IMR-90 (cell line): ENCODE measurements at regions not wholly inside any gene's neighbourhood (a gene's known extent, or its start where the extent isn't known, plus 50 kb on each side); places are given as distances from the start of the nearest gene placed in this dataset.

ENCODE experiments used
- ATAC-seq: fragments of 200-7000 bp; cut with Tn5 transposase; 2 replicates; pipeline ENCODE4 v1.9.1; 2020; ENCODE audit warnings: low read depth, mild to moderate bottlenecking, moderate library complexity
- BruUV-seq: library from RNA; stranded (reverse); fragments of 400-500 nt; replicated peaks from 2 replicates; lab custom pipeline; 2021; lab: Mats Ljungman, UMichigan
- CTCF ChIA-PET: fragments of 300-600 bp; formaldehyde crosslinking; extraction: SDS; loops from one replicate; lab custom pipeline; 2021; ENCODE audit warnings: antibody characterized with exemption; lab: Yijun Ruan, JAX
- POLR2A ChIA-PET: fragments of 300-600 bp; sonication (Branson Sonifier 250); formaldehyde crosslinking; loops from one replicate; lab custom pipeline; 2022; ENCODE audit warnings: antibody characterized with exemption; ENCODE audit not compliant: unreplicated experiment; lab: Charles Lee
- DNase-seq: peaks from one replicate; pipeline ENCODE4 v3.0.0; 2013
- H2AFZ ChIP-seq: replicated peaks from 2 replicates; pipeline ENCODE3; 2013; ENCODE audit warnings: low read length, mild to moderate bottlenecking; ENCODE audit not compliant: poor library complexity
- H2AK5ac ChIP-seq: 2 replicates; pipeline ENCODE4 v1.6.1; 2013; ENCODE audit warnings: low read depth, low read length, inconsistent platforms
- H2AK9ac ChIP-seq: replicated peaks from 2 replicates; pipeline ENCODE3; 2013; ENCODE audit warnings: mild to moderate bottlenecking, low read depth, low read length, moderate library complexity; ENCODE audit not compliant: poor library complexity
- H2BK120ac ChIP-seq: 2 replicates; pipeline ENCODE4 v1.6.1; 2013; ENCODE audit warnings: low read depth, low read length, inconsistent platforms
- H2BK15ac ChIP-seq: 3 replicates; pipeline ENCODE4 v1.6.1; 2013; ENCODE audit warnings: low read depth, low read length, inconsistent platforms
- H2BK20ac ChIP-seq: 2 replicates; pipeline ENCODE4 v1.6.1; 2013; ENCODE audit warnings: low read depth, mild to moderate bottlenecking, inconsistent platforms, low read length, moderate library complexity
- H2BK5ac ChIP-seq: 2 replicates; pipeline ENCODE4 v1.6.1; 2013; ENCODE audit warnings: mild to moderate bottlenecking, low read depth, low read length, inconsistent platforms; ENCODE audit not compliant: poor library complexity, severe bottlenecking
- H3K14ac ChIP-seq: replicated peaks from 2 replicates; pipeline ENCODE4 v1.6.1; 2013; ENCODE audit warnings: low read depth, low read length, inconsistent platforms
- H3K18ac ChIP-seq: 2 replicates; pipeline ENCODE4 v1.6.1; 2013; ENCODE audit warnings: low read depth, low read length, control low read depth
- H3K23ac ChIP-seq: 2 replicates; pipeline ENCODE4 v1.6.1; 2013; ENCODE audit warnings: low read depth, low read length, inconsistent platforms
- H3K27ac ChIP-seq: 2 replicates; pipeline ENCODE4 v1.5.1; 2013; ENCODE audit warnings: mild to moderate bottlenecking, control low read depth, low read length; ENCODE audit not compliant: insufficient read depth
- H3K27me3 ChIP-seq: 2 replicates; pipeline ENCODE4 v1.6.1; 2013; ENCODE audit warnings: low read length; ENCODE audit not compliant: control insufficient read depth, insufficient read depth
- H3K36me3 ChIP-seq: 2 replicates; pipeline ENCODE4 v1.6.1; 2013; ENCODE audit warnings: low read length, mixed read lengths; ENCODE audit not compliant: control insufficient read depth, insufficient read depth
- H3K4ac ChIP-seq: 2 replicates; pipeline ENCODE4 v1.6.1; 2013; ENCODE audit warnings: low read depth, low read length, inconsistent platforms
- H3K4me1 ChIP-seq: 2 replicates; pipeline ENCODE4 v1.6.1; 2013; ENCODE audit warnings: low read length, mixed read lengths; ENCODE audit not compliant: control insufficient read depth, insufficient read depth
- H3K4me2 ChIP-seq: 2 replicates; pipeline ENCODE4 v1.6.1; 2013; ENCODE audit warnings: low read depth, mild to moderate bottlenecking, control low read depth, low read length, moderate library complexity
- H3K4me3 ChIP-seq: 2 replicates; pipeline ENCODE4 v1.5.1; 2013; ENCODE audit warnings: low read depth, mild to moderate bottlenecking, control low read depth, low read length, moderate library complexity; ENCODE audit not compliant: insufficient read depth
- H3K56ac ChIP-seq: 2 replicates; pipeline ENCODE4 v1.6.1; 2013; ENCODE audit warnings: low read length, inconsistent platforms; ENCODE audit not compliant: insufficient read depth; ENCODE audit errors: extremely low read depth
- H3K79me1 ChIP-seq, 2 experiments: 2 replicates each; pipeline ENCODE4 v1.6.1; 2013; ENCODE audit warnings: low read length in 2 of 2, inconsistent platforms in 1 of 2, low read depth in 1 of 2
- H3K9ac ChIP-seq: 2 replicates; pipeline ENCODE4 v1.6.1; 2013; ENCODE audit warnings: low read depth, low read length, control low read depth
- H3K9me1 ChIP-seq: 2 replicates; pipeline ENCODE4 v1.6.1; 2013; ENCODE audit warnings: low read length, inconsistent platforms; ENCODE audit not compliant: insufficient read depth
- H3K9me3 ChIP-seq: 2 replicates; pipeline ENCODE4 v1.6.1; 2013; ENCODE audit warnings: low read length; ENCODE audit not compliant: control insufficient read depth, insufficient read depth
- H4K20me1 ChIP-seq: 2 replicates; pipeline ENCODE4 v1.6.1; 2013; ENCODE audit warnings: low read length, inconsistent platforms; ENCODE audit not compliant: insufficient read depth
- H4K5ac ChIP-seq: 2 replicates; pipeline ENCODE4 v1.6.1; 2013; ENCODE audit warnings: mild to moderate bottlenecking, low read depth, low read length, control low read depth
- H4K8ac ChIP-seq, 2 experiments: 2 replicates each; pipeline ENCODE4 v1.6.1; 2013; ENCODE audit warnings: low read depth in 2 of 2, low read length in 2 of 2, control low read depth in 1 of 2, inconsistent platforms in 1 of 2
- H4K91ac ChIP-seq: 2 replicates; pipeline ENCODE4 v1.6.1; 2013; ENCODE audit warnings: low read depth, low read length, inconsistent platforms; ENCODE audit not compliant: insufficient read depth
- BHLHE40 ChIP-seq: fragments of 150-350 bp; IDR thresholded peaks from 2 replicates; pipeline ENCODE4 v1.6.1; 2016; ENCODE audit warnings: mild to moderate bottlenecking, low read depth, low read length
- CEBPB ChIP-seq: IDR thresholded peaks from 2 replicates; pipeline ENCODE4 v1.6.1; 2012; ENCODE audit warnings: low read depth, low read length, improper control_type of control experiment
- CHD1 ChIP-seq: IDR thresholded peaks from 2 replicates; pipeline ENCODE4 v1.6.1; 2012; ENCODE audit warnings: low read depth, low read length, improper control_type of control experiment
- CTCF ChIP-seq: conservative IDR thresholded peaks from 2 replicates; pipeline ENCODE4 v1.5.1; 2012; ENCODE audit warnings: mild to moderate bottlenecking, low read depth, low read length, improper control_type of control experiment
- ELK1 ChIP-seq: fragments of 150-350 bp; IDR thresholded peaks from 2 replicates; pipeline ENCODE4 v1.6.1; 2016; ENCODE audit warnings: low read depth, mild to moderate bottlenecking, low read length, moderate library complexity, borderline replicate concordance
- FOS ChIP-seq: fragments of 150-350 bp; IDR thresholded peaks from 2 replicates; pipeline ENCODE4 v1.6.1; 2016; ENCODE audit warnings: low read depth, low read length
- MAFK ChIP-seq: IDR thresholded peaks from 2 replicates; pipeline ENCODE4 v1.6.1; 2012; ENCODE audit warnings: low read depth, low read length, improper control_type of control experiment
- MAZ ChIP-seq: IDR thresholded peaks from 2 replicates; pipeline ENCODE4 v1.6.1; 2012; ENCODE audit warnings: low read depth, mild to moderate bottlenecking, low read length, improper control_type of control experiment, moderate library complexity, borderline replicate concordance
- MXI1 ChIP-seq: IDR thresholded peaks from 2 replicates; pipeline ENCODE4 v1.6.1; 2012; ENCODE audit warnings: low read depth, mild to moderate bottlenecking, low read length, moderate library complexity, borderline replicate concordance
- NFE2L2 ChIP-seq: fragments of 150-350 bp; IDR thresholded peaks from 2 replicates; pipeline ENCODE4 v1.6.1; 2016; ENCODE audit warnings: low read depth, mild to moderate bottlenecking, low read length
- POLR2A ChIP-seq: IDR thresholded peaks from 2 replicates; pipeline ENCODE4 v1.6.1; 2012; ENCODE audit warnings: mild to moderate bottlenecking, low read depth, low read length
- RAD21 ChIP-seq: IDR thresholded peaks from 2 replicates; pipeline ENCODE4 v1.6.1; 2012; ENCODE audit warnings: low read length, improper control_type of control experiment
- RCOR1 ChIP-seq: IDR thresholded peaks from 2 replicates; pipeline ENCODE4 v1.6.1; 2012; ENCODE audit warnings: mild to moderate bottlenecking, low read length, improper control_type of control experiment; ENCODE audit not compliant: insufficient replicate concordance
- RFX5 ChIP-seq: IDR thresholded peaks from 2 replicates; pipeline ENCODE4 v1.8.0; 2012; ENCODE audit warnings: low read depth, mild to moderate bottlenecking, low read length, moderate library complexity
- SMC3 ChIP-seq: fragments of 150-350 bp; IDR thresholded peaks from 2 replicates; pipeline ENCODE4 v1.6.1; 2016; ENCODE audit warnings: low read depth, mild to moderate bottlenecking, antibody characterized with exemption, low read length, moderate library complexity
- USF2 ChIP-seq: fragments of 150-350 bp; IDR thresholded peaks from 2 replicates; pipeline ENCODE4 v1.6.1; 2017; ENCODE audit warnings: mild to moderate bottlenecking, antibody characterized with exemption, low read length, low read depth
- WGBS, 2 experiments: methylation state at CpG; one replicate each; pipeline versions ENCODE4 v1.1.5 to v1.1.7; 2013; ENCODE audit warnings: missing lambda C conversion rate in 2 of 2; ENCODE audit not compliant: insufficient read length in 1 of 2; ENCODE audit errors: extremely low coverage in 2 of 2; 5-methylcytosine and 5-hydroxymethylcytosine counted together
- dilution Hi-C: fragments of 300-500 bp; cut with HindIII; formaldehyde crosslinking; loops from one replicate; pipeline ENCODE4 v1.14.3; 2018; ENCODE audit warnings: low sequenced_read_pairs; ENCODE audit not compliant: unreplicated experiment
- in situ Hi-C: fragments of 300-500 bp; cut with MboI; formaldehyde crosslinking; loops from 3 replicates; pipeline ENCODE4 v1.14.3; 2019; ENCODE audit warnings: low sequenced_read_pairs, inconsistent platforms, mixed read lengths
- intact Hi-C: fragments of 100-400 bp; cut with micrococcal nuclease; formaldehyde crosslinking; loops from 2 replicates; pipeline ENCODE4 v1.10.0; 2022

- H2AK9ac ChIP-seq, result no peak overlapping the region
- no peak overlapping the region for H3K14ac ChIP-seq
- no peak overlapping the region for H2AK5ac ChIP-seq
- no peaks in the 10 kb centered on the region for H3K79me1 ChIP-seq
- H3K4me1 ChIP-seq, result no peaks in the 10 kb centered on the region
- DNase-seq, result no peak
- H2AFZ ChIP-seq, result no peak overlapping the region
- CTCF ChIA-PET, result no interaction called here
- H3K9me1 ChIP-seq, result no peaks in the 10 kb centered on the region
- H4K8ac ChIP-seq, result no peak overlapping the region
- H2BK15ac ChIP-seq, result no peak overlapping the region
- no peak for ATAC-seq
- no TSS peak for BruUV-seq
- no peak overlapping the region for H3K18ac ChIP-seq
- POLR2A ChIA-PET, result no interaction called here
- H3K4ac ChIP-seq, result no peak overlapping the region
- H3K9ac ChIP-seq, result no peak overlapping the region
- no peak overlapping the region for H2BK20ac ChIP-seq
- no peak overlapping the region for H3K56ac ChIP-seq
- H3K27me3 ChIP-seq, result no peaks in the 10 kb centered on the region
- H3K23ac ChIP-seq, result no peak overlapping the region
- H3K4me3 ChIP-seq, result no peak overlapping the region
- H4K91ac ChIP-seq, result no peak overlapping the region
- H2BK5ac ChIP-seq, result no peak overlapping the region
- no peaks in the 10 kb centered on the region for H3K36me3 ChIP-seq
- no peak overlapping the region for H4K5ac ChIP-seq
- H2BK120ac ChIP-seq, result no peak overlapping the region
- H4K20me1 ChIP-seq, result no peaks in the 10 kb centered on the region
- WGBS, 2 experiments, result no CpG with 5 or more reads among the region's 1 CpG
- H3K27ac ChIP-seq, result no peak overlapping the region
- intact Hi-C loops (loop anchor here (10.0 kb wide), 1 partner anchor 330 kb away; no protein-coding TSS in a partner anchor), in situ Hi-C loops (no loop called here), dilution Hi-C loops (no loop called here)
- peaks cover 5% of the 10 kb centered on the region for H3K9me3 ChIP-seq
- no peak overlapping the region for H3K4me2 ChIP-seq
- TF ChIP-seq USF2, result no peak
- TF ChIP-seq CEBPB, result no peak
- TF ChIP-seq BHLHE40, result no peak
- TF ChIP-seq RFX5, result no peak
- no peak for TF ChIP-seq MXI1
- no peak for TF ChIP-seq MAFK
- TF ChIP-seq ELK1, result no peak
- TF ChIP-seq CTCF, result no peak
- no peak for TF ChIP-seq NFE2L2
- TF ChIP-seq RCOR1, result no peak
- no peak for TF ChIP-seq FOS
- TF ChIP-seq MAZ, result no peak
- TF ChIP-seq CHD1, result no peak
- TF ChIP-seq RAD21, result no peak
- TF ChIP-seq SMC3, result no peak
- TF ChIP-seq POLR2A, result no peak
Observed at GRCh38 chr3:118354556-118354955, 680.1 kb downstream of the IGSF11 start.
